Thyroid gland (tissue), 4 donors: ENCODE measurements at regions not wholly inside any gene's neighbourhood (a gene's known extent, or its start where the extent isn't known, plus 50 kb on each side); places are given as distances from the start of the nearest gene placed in this dataset.
A peak's percentile ranks its signal among the peaks of the same experiment; 100 is the strongest.

Source experiments
- DNase-seq, 2 donors: peaks; one replicate each; pipeline ENCODE4 v3.0.0-alpha.2; 2019
- H3K27ac ChIP-seq, 3 donors: fragments of 200-600 bp; sonication (generic); 1 replicate in 2 of 3; 2 replicates in 1 of 3; pipeline ENCODE4 v1.5.1; 2016 to 2019; ENCODE audit warnings: mild to moderate bottlenecking in 1 of 3, moderate library complexity in 1 of 3
- H3K27me3 ChIP-seq: fragments of 200-600 bp; sonication (generic); one replicate; pipeline ENCODE4 v1.5.1; 2019
- H3K36me3 ChIP-seq, 2 donors: fragments of 200-600 bp; sonication (generic); one replicate each; pipeline ENCODE4 v1.5.1; 2016 to 2019
- H3K4me1 ChIP-seq, 2 donors: fragments of 200-600 bp; sonication (generic); one replicate each; pipeline ENCODE4 v1.5.1; 2017 to 2019
- H3K4me3 ChIP-seq, 3 donors: fragments of 200-600 bp; sonication (generic); replicated peaks in 1 of 3; 1 replicate in 2 of 3; 2 replicates in 1 of 3; pipeline ENCODE4 v1.5.1; 2016; ENCODE audit warnings: mild to moderate bottlenecking in 1 of 3
- H3K9me3 ChIP-seq: fragments of 200-600 bp; sonication (generic); one replicate; pipeline ENCODE4 v1.5.1; 2017
- POLR2A ChIP-seq, 2 donors: fragments of 450-650 bp; IDR thresholded peaks; one replicate each; pipeline ENCODE4 v1.6.1; 2017; ENCODE audit warnings: antibody characterized with exemption in 2 of 2, mild to moderate bottlenecking in 2 of 2, moderate library complexity in 1 of 2
- WGBS, 2 donors: methylation state at CpG; one replicate each; pipeline ENCODE4 v1.1.5; 2017; 5-methylcytosine and 5-hydroxymethylcytosine counted together
- intact Hi-C: fragments of 100-400 bp; cut with DNase I; formaldehyde crosslinking; loops from one replicate; pipeline ENCODE4 v1.15.1; 2023
- TF ChIP-seq, protein P1 (sequence below), 6 experiments: fragments of 200-600 bp in 3 of 6; fragments of 450-650 bp in 3 of 6; sonication (generic) in 3 of 6; IDR thresholded peaks; one replicate each; pipeline ENCODE4 v1.5.1; 2016 to 2019; ENCODE audit warnings: antibody characterized with exemption in 6 of 6, mild to moderate bottlenecking in 2 of 6, inconsistent platforms in 1 of 6, moderate library complexity in 1 of 6

DNA sequence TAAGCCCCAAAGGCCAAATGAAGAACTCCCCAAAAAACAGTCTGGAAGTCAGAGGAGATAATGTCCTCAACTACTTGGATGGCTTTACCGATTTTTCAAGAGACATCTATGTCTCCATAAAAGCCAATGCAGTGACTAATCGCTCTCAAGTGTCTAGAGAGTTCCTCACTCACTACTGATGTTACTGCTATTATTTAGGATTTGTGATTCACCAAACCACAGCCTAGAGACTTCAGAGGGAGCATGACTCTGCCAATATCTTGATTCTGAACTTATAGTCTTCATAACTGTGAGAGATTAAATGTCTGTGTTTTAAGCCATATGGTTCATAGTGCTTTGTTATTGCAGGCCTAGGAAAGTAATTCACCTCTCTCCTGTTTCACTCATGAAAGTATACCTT lies 160.2 kb downstream of the IPMK start:
- no peaks in the 10 kb centered on the region for H3K27me3 ChIP-seq
- no peak for DNase-seq
- no peaks in the 10 kb centered on the region for H3K36me3 ChIP-seq
- peaks cover 0 to 6% of the 10 kb centered on the region in 2 donors for H3K4me1 ChIP-seq
- no peaks in the 10 kb centered on the region for H3K9me3 ChIP-seq
- H3K27ac ChIP-seq, result no peak overlapping the region
- no peak overlapping the region for H3K4me3 ChIP-seq
- intact Hi-C loops, result no loop called here
- no peak for TF ChIP-seq POLR2A (IDR thresholded peaks at IDR 0.05)
- TF ChIP-seq, protein P1, sequence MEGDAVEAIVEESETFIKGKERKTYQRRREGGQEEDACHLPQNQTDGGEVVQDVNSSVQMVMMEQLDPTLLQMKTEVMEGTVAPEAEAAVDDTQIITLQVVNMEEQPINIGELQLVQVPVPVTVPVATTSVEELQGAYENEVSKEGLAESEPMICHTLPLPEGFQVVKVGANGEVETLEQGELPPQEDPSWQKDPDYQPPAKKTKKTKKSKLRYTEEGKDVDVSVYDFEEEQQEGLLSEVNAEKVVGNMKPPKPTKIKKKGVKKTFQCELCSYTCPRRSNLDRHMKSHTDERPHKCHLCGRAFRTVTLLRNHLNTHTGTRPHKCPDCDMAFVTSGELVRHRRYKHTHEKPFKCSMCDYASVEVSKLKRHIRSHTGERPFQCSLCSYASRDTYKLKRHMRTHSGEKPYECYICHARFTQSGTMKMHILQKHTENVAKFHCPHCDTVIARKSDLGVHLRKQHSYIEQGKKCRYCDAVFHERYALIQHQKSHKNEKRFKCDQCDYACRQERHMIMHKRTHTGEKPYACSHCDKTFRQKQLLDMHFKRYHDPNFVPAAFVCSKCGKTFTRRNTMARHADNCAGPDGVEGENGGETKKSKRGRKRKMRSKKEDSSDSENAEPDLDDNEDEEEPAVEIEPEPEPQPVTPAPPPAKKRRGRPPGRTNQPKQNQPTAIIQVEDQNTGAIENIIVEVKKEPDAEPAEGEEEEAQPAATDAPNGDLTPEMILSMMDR (IDR thresholded peaks at IDR 0.05), result no peak
- WGBS, 2 donors, result 83 to 86% methylated on average over 2 of the region's 2 CpGs

DNA sequence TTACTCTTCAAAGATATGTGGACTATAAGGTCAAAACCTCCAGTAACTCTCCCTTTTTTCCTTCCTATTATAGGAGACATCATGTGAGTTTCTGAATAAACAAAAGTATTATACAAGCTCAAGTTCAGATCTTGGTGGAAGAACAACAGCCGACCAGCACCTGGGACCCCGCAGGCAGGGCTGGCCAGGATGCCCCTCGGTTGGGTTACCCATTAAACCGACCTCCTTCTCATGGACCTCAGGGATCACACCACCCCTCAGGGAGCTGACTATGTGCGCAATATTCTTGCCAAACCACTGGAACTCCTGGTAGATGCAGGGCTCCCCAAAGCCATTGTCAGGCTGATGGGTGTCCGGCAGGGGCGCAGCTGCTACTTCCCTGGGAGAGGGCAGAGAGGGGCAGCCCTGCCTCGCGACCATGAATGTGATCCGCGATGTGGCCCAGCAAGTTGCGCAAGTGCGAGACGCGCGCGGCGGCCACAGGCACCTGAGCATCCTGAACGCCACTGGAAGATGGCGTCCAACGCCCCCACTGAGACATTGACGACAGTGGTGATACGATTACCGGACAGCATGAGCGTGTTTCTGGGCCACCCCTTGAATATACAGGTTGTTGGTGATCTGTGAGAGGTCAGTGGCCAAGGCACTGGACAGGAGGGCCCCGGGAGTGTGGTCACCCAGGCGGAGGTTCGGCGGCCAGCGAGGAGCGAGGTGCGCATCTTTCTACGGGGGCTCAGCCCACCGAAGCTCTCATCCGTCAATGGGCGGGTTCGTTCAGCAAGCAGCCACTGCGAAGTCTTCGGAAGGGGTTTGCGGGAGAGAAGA lies 161.3 kb downstream of the IPMK start:
- TF ChIP-seq, protein P1 (IDR thresholded peaks at IDR 0.05), result no peak
- TF ChIP-seq POLR2A (IDR thresholded peaks at IDR 0.05), result no peak

DNA sequence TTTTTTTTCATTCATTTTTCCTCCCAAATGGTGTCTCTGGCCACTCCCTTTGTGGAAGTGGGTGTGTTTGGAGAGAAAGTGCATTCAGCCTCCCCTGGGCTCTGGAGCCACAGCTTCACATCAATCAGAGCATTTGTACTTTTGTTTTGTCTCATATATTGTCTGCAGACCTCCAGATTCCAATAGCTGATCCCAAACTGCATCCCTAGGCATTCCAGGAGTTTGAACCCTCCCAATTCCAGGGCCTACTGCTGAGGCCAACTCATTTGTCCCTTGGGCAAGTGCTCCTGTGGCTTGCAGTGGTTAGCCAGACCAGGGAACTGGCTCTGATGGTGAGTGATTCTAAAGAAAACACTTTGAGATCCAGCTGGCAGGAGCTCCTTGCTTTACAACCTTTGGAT lies 163.3 kb downstream of the IPMK start:
- intact Hi-C loops, result no loop called here
- TF ChIP-seq, protein P1 (IDR thresholded peaks at IDR 0.05), result no peak
- TF ChIP-seq POLR2A (IDR thresholded peaks at IDR 0.05), result no peak

More for the DNA sequence above, 161.3 kb downstream of the IPMK start:
- no peak overlapping the region for H3K27ac ChIP-seq
- no peaks in the 10 kb centered on the region for H3K27me3 ChIP-seq
- no peaks in the 10 kb centered on the region for H3K9me3 ChIP-seq
- 94 to 98% methylated on average over 37 to 40 of the region's 40 CpGs for WGBS, 2 donors
- DNase-seq, result no peak
- peaks cover 0 to 8% of the 10 kb centered on the region in 2 donors for H3K4me1 ChIP-seq
- intact Hi-C loops, result no loop called here
- no peak overlapping the region for H3K4me3 ChIP-seq
- H3K36me3 ChIP-seq, result no peaks in the 10 kb centered on the region

DNA sequence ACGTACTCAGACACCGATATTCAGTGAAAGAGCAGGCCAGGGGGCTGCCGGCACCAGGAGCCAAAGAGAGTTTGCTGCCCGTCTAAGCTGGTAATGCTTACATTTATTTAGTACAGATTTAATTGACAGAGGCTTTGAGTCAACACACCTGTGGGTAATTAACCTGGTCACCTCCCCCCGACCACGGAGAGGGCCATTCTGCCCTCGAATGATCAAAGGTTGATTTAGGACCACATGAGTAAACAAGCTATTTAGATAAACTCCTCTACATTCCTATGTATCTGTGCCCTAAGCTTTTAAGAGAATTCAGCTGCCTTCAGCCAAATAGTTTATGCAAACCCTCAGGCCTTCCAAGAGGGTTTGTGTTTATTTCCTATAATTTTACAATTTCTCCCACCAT lies 164.8 kb downstream of the IPMK start:
- no peak for DNase-seq
- Histone ChIP-seq H3K36me3 (no peaks in the 10 kb centered on the region), H3K4me1 (peaks cover 0 to 19% of the 10 kb centered on the region in 2 donors), H3K4me3 (no peak overlapping the region), H3K27ac (no peak overlapping the region), H3K9me3 (no peaks in the 10 kb centered on the region), H3K27me3 (no peaks in the 10 kb centered on the region)
- intact Hi-C loops, result no loop called here
- 76 to 80% methylated on average over 7 of the region's 7 CpGs for WGBS, 2 donors
- TF ChIP-seq POLR2A (IDR thresholded peaks at IDR 0.05), result no peak
- TF ChIP-seq, protein P1 (IDR thresholded peaks at IDR 0.05), result no peak

More for the DNA sequence above, 163.3 kb downstream of the IPMK start:
- no peaks in the 10 kb centered on the region for H3K27me3 ChIP-seq
- no peak overlapping the region for H3K4me3 ChIP-seq
- DNase-seq, result peak; percentile 10 to 27
- H3K27ac ChIP-seq, result no peak overlapping the region
- no peaks in the 10 kb centered on the region for H3K36me3 ChIP-seq
- no peaks in the 10 kb centered on the region for H3K9me3 ChIP-seq
- H3K4me1 ChIP-seq, result peaks cover 0 to 19% of the 10 kb centered on the region in 2 donors

DNA sequence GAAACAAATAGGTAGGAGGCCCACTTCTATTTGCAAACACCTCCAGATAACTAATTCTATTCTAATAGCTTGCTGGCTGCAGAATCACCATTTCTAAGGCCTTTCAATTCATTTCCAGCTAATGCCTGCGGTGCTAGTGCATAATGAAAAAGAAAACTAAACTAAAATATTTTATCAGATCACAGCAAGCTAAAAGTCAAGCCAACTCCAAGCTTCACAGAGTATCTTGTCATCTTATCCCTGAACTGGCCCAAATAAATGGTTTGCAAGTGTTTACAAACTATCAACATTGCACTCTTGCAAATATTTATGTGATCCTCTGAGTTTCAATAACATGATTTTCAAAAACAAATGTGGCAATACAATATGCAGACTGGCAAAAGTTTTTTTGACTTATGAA lies 166.0 kb downstream of the IPMK start:
- WGBS, 2 donors, result 76 to 90% methylated on average over 1 of the region's 1 CpG
- Histone ChIP-seq H3K4me3 (no peak overlapping the region), H3K4me1 (peaks cover 0 to 19% of the 10 kb centered on the region in 2 donors), H3K27me3 (no peaks in the 10 kb centered on the region), H3K36me3 (no peaks in the 10 kb centered on the region), H3K27ac (no peak overlapping the region), H3K9me3 (no peaks in the 10 kb centered on the region)
- DNase-seq, result no peak
- TF ChIP-seq, protein P1 (IDR thresholded peaks at IDR 0.05), result no peak
- TF ChIP-seq POLR2A (IDR thresholded peaks at IDR 0.05), result no peak
- intact Hi-C loops, result no loop called here
